Loucy (cell line): ENCODE measurements at regions not wholly inside any gene's neighbourhood (a gene's known extent, or its start where the extent isn't known, plus 50 kb on each side); places are given as distances from the start of the nearest gene placed in this dataset.
"Not testable (repeated sequence)": the region's sequence is repeated elsewhere in the genome, so short reads cannot be mapped to it uniquely, and the experiment has no call there.

Source experiments
- H2AFZ ChIP-seq: fragments of 200-600 bp; sonication (generic); 2 replicates; pipeline ENCODE4 v1.6.0; 2016; ENCODE audit warnings: antibody characterized with exemption, mild to moderate bottlenecking, low read length, moderate library complexity
- H3F3A ChIP-seq: fragments of 200-600 bp; 2 replicates; pipeline ENCODE4 v1.6.0; 2016; ENCODE audit warnings: antibody characterized with exemption, low read depth, mild to moderate bottlenecking
- H3K27me3 ChIP-seq: fragments of 200-600 bp; sonication (generic); 2 replicates; pipeline ENCODE4 v1.6.1; 2014; ENCODE audit warnings: low read length, mild to moderate bottlenecking; ENCODE audit not compliant: insufficient read depth, poor library complexity, severe bottlenecking
- H3K36me3 ChIP-seq: fragments of 200-600 bp; sonication (generic); 2 replicates; pipeline ENCODE4 v1.6.1; 2016; ENCODE audit warnings: low read length; ENCODE audit not compliant: insufficient read depth
- H3K4me1 ChIP-seq: fragments of 200-600 bp; sonication (generic); 2 replicates; pipeline ENCODE4 v1.5.1; 2014; ENCODE audit warnings: low read length, mild to moderate bottlenecking; ENCODE audit not compliant: insufficient read depth, poor library complexity, severe bottlenecking
- H3K4me2 ChIP-seq: fragments of 200-600 bp; sonication (generic); 2 replicates; pipeline ENCODE4 v1.6.0; 2014; ENCODE audit warnings: antibody characterized with exemption, low read length, low read depth, mild to moderate bottlenecking; ENCODE audit not compliant: poor library complexity, severe bottlenecking
- H3K4me3 ChIP-seq: fragments of 200-600 bp; sonication (generic); 2 replicates; pipeline ENCODE4 v1.5.1; 2014; ENCODE audit warnings: low read length, mild to moderate bottlenecking, mixed read lengths; ENCODE audit not compliant: poor library complexity, severe bottlenecking
- H3K79me2 ChIP-seq: fragments of 200-600 bp; sonication (generic); 2 replicates; pipeline ENCODE4 v1.6.1; 2014; ENCODE audit warnings: low read length; ENCODE audit not compliant: insufficient read depth
- H3K9ac ChIP-seq: fragments of 200-600 bp; sonication (generic); 2 replicates; pipeline ENCODE4 v1.6.0; 2014; ENCODE audit warnings: mild to moderate bottlenecking, low read depth, low read length, moderate library complexity; ENCODE audit not compliant: poor library complexity, severe bottlenecking
- H3K9me2 ChIP-seq: fragments of 200-600 bp; sonication (generic); replicated peaks from 2 replicates; pipeline ENCODE4 v1.6.1; 2016; ENCODE audit warnings: low read depth, low read length, mixed read lengths
- H3K9me3 ChIP-seq: fragments of 200-600 bp; sonication (generic); 2 replicates; pipeline ENCODE4 v1.6.1; 2014; ENCODE audit warnings: mild to moderate bottlenecking, antibody characterized with exemption, low read length, low read depth; ENCODE audit not compliant: insufficient read depth
- H4K20me1 ChIP-seq: fragments of 200-600 bp; sonication (generic); 2 replicates; pipeline ENCODE4 v1.6.0; 2014; ENCODE audit warnings: antibody characterized with exemption, low read length, mild to moderate bottlenecking; ENCODE audit not compliant: insufficient read depth, poor library complexity, severe bottlenecking
- CTCF ChIP-seq: fragments of 200-600 bp; sonication (generic); conservative IDR thresholded peaks from 2 replicates; pipeline ENCODE4 v1.5.1; 2014; ENCODE audit warnings: mild to moderate bottlenecking, antibody characterized with exemption, low read length
- EZH2phosphoT487 ChIP-seq: fragments of 200-600 bp; IDR thresholded peaks from 2 replicates; pipeline ENCODE4 v1.6.1; 2018; ENCODE audit warnings: antibody characterized with exemption, mild to moderate bottlenecking, moderate library complexity, borderline replicate concordance

- Histone ChIP-seq H3K9ac (no peak overlapping the region), H3K4me3 (no peak overlapping the region), H4K20me1 (no peaks in the 10 kb centered on the region), H3K9me3 (no peaks in the 10 kb centered on the region), H3K9me2 (no peaks in the 10 kb centered on the region), H3F3A (no peaks in the 10 kb centered on the region), H2AFZ (no peak overlapping the region), H3K27me3 (no peaks in the 10 kb centered on the region), H3K4me1 (no peaks in the 10 kb centered on the region), H3K36me3 (no peaks in the 10 kb centered on the region), H3K79me2 (no peaks in the 10 kb centered on the region), H3K4me2 (no peak overlapping the region)
- no peak for TF ChIP-seq EZH2phosphoT487
- TF ChIP-seq CTCF = no peak
Observed at GRCh38 chr9:111095441-111095840, 57.2 kb upstream of the LPAR1 start.

- no peaks in the 10 kb centered on the region for H4K20me1 ChIP-seq
- H3K4me1 ChIP-seq = no peaks in the 10 kb centered on the region
- no peak overlapping the region for H3K4me2 ChIP-seq
- no peaks in the 10 kb centered on the region for H3K79me2 ChIP-seq
- H3F3A ChIP-seq = no peaks in the 10 kb centered on the region
- H3K27me3 ChIP-seq = no peaks in the 10 kb centered on the region
- no peaks in the 10 kb centered on the region for H3K9me2 ChIP-seq
- H3K36me3 ChIP-seq = no peaks in the 10 kb centered on the region
- H3K4me3 ChIP-seq = no peak overlapping the region
- H3K9me3 ChIP-seq = no peaks in the 10 kb centered on the region
- no peak overlapping the region for H3K9ac ChIP-seq
- H2AFZ ChIP-seq = no peak overlapping the region
- no peak for TF ChIP-seq EZH2phosphoT487
- no peak for TF ChIP-seq CTCF
Observed at GRCh38 chr9:111094958-111095357, 56.7 kb upstream of the LPAR1 start.

- Histone ChIP-seq H3K9ac (no peak overlapping the region), H3K4me3 (no peak overlapping the region), H2AFZ (no peak overlapping the region), H3K4me2 (no peak overlapping the region), H3K4me1 (no peaks in the 10 kb centered on the region), H3K27me3 (no peaks in the 10 kb centered on the region), H3K36me3 (no peaks in the 10 kb centered on the region), H3F3A (no peaks in the 10 kb centered on the region), H3K79me2 (no peaks in the 10 kb centered on the region), H3K9me2 (no peaks in the 10 kb centered on the region), H3K9me3 (no peaks in the 10 kb centered on the region), H4K20me1 (no peaks in the 10 kb centered on the region)
- no peak for TF ChIP-seq CTCF
- TF ChIP-seq EZH2phosphoT487 = no peak
Observed at GRCh38 chr9:111094433-111094924, 56.2 kb upstream of the LPAR1 start.

- H3K9me3 ChIP-seq, H3K79me2 ChIP-seq, H3K4me1 ChIP-seq, H3K4me2 ChIP-seq, H3K27me3 ChIP-seq, H3K9me2 ChIP-seq, H3K9ac ChIP-seq, H3F3A ChIP-seq, H3K4me3 ChIP-seq, H3K36me3 ChIP-seq, H2AFZ ChIP-seq, H4K20me1 ChIP-seq: not testable (repeated sequence)
Observed at GRCh38 chr9:111092167-111092566, 53.9 kb upstream of the LPAR1 start.
